WTC11 (cell line): ENCODE measurements at regions not wholly inside any gene's neighbourhood (a gene's known extent, or its start where the extent isn't known, plus 50 kb on each side); places are given as distances from the start of the nearest gene placed in this dataset.

Experiments
- CBFB ChIP-seq: sonication (generic); formaldehyde crosslinking; IDR thresholded peaks from 2 replicates; pipeline ENCODE4 v1.8.1; 2022; ENCODE audit warnings: mild to moderate bottlenecking, low read depth, missing genetic modification reagents
- GABPB1 ChIP-seq: sonication (generic); formaldehyde crosslinking; IDR thresholded peaks from 2 replicates; pipeline ENCODE4 v1.8.1; 2023; ENCODE audit warnings: mild to moderate bottlenecking, missing genetic modification reagents
- MXD4 ChIP-seq: fragments of 250-450 bp; sonication (Bioruptor Pico); IDR thresholded peaks from 2 replicates; pipeline ENCODE4 v1.8.0; 2021; ENCODE audit warnings: mild to moderate bottlenecking, moderate library complexity, borderline replicate concordance
- RORB ChIP-seq: fragments of 250-450 bp; sonication (Bioruptor Pico); IDR thresholded peaks from 2 replicates; pipeline ENCODE4 v1.9.0; 2021; ENCODE audit warnings: mild to moderate bottlenecking
- TEAD4 ChIP-seq: sonication (generic); formaldehyde crosslinking; IDR thresholded peaks from 2 replicates; pipeline ENCODE4 v1.8.0; 2022; ENCODE audit warnings: mild to moderate bottlenecking, missing genetic modification reagents
- ZNF423 ChIP-seq: fragments of 250-450 bp; sonication (Bioruptor Pico); IDR thresholded peaks from 2 replicates; pipeline ENCODE4 v2.1.2; 2022; ENCODE audit warnings: mild to moderate bottlenecking, moderate library complexity
- TF ChIP-seq, protein P1 (sequence below): fragments of 200-600 bp; IDR thresholded peaks from 2 replicates; pipeline ENCODE4 v1.8.0; 2022; ENCODE audit warnings: antibody characterized with exemption
- TF ChIP-seq, protein P2 (sequence below): sonication (generic); formaldehyde crosslinking; IDR thresholded peaks from 2 replicates; pipeline ENCODE4 v1.8.1; 2023; ENCODE audit warnings: mild to moderate bottlenecking, missing genetic modification reagents, moderate library complexity

DNA sequence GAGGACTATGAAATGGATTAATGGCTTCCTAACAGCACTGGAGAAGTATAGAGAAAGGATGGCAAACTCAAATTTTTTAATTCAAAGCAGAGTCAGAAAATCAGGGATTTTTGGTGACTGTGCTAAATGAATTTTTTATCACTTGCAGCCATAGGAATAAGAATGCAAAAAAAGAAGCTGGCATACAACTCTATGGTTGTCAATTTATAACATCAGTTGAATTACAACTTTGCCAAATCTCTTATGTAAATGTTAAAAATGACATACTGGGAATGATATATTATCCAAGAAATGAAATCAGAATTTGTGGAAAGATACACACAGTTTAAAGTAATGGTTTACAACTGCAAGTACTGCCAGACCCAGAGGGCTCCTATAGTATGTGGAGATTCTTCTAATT is 106.5 kb downstream of the HTR1B start:
- TF ChIP-seq, protein P1, sequence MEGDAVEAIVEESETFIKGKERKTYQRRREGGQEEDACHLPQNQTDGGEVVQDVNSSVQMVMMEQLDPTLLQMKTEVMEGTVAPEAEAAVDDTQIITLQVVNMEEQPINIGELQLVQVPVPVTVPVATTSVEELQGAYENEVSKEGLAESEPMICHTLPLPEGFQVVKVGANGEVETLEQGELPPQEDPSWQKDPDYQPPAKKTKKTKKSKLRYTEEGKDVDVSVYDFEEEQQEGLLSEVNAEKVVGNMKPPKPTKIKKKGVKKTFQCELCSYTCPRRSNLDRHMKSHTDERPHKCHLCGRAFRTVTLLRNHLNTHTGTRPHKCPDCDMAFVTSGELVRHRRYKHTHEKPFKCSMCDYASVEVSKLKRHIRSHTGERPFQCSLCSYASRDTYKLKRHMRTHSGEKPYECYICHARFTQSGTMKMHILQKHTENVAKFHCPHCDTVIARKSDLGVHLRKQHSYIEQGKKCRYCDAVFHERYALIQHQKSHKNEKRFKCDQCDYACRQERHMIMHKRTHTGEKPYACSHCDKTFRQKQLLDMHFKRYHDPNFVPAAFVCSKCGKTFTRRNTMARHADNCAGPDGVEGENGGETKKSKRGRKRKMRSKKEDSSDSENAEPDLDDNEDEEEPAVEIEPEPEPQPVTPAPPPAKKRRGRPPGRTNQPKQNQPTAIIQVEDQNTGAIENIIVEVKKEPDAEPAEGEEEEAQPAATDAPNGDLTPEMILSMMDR: no peak
- TF ChIP-seq GABPB1 (CRISPR knock-in tag) (no peak), MXD4 (CRISPR knock-in tag) (no peak), TEAD4 (no peak), ZNF423 (CRISPR knock-in tag) (no peak), CBFB (no peak), RORB (CRISPR knock-in tag) (no peak)
- TF ChIP-seq, protein P2, sequence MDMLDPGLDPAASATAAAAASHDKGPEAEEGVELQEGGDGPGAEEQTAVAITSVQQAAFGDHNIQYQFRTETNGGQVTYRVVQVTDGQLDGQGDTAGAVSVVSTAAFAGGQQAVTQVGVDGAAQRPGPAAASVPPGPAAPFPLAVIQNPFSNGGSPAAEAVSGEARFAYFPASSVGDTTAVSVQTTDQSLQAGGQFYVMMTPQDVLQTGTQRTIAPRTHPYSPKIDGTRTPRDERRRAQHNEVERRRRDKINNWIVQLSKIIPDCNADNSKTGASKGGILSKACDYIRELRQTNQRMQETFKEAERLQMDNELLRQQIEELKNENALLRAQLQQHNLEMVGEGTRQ: no peak
